ENCODE measurements at regions not wholly inside any gene's neighbourhood (a gene's known extent, or its start where the extent isn't known, plus 50 kb on each side); places are given as distances from the start of the nearest gene placed in this dataset.

GRCh38 chr1:81392526-81393226, 408.1 kb upstream of the ADGRL2 start:
- no peaks in the 10 kb centered on the region for H3K4me1 ChIP-seq (ENCODE audit: insufficient read depth, insufficient read length)
- no peaks in the 10 kb centered on the region for H3K9me3 ChIP-seq (ENCODE audit: insufficient read depth, low read length)
- no peak for DNase-seq (ENCODE audit: low read depth, low spot score)
- TF ChIP-seq YY1 (IDR thresholded peaks at IDR 0.05; ENCODE audit: insufficient read depth, insufficient read length) (no peak), ZNF274 (IDR thresholded peaks at IDR 0.05; ENCODE audit: low read depth, low read length) (no peak), SUZ12 (IDR thresholded peaks at IDR 0.05; ENCODE audit: extremely low read depth, insufficient read depth, insufficient read length) (no peak)
- H3K27me3 ChIP-seq (ENCODE audit: insufficient read depth, insufficient read length): no peaks in the 10 kb centered on the region
- H3K9ac ChIP-seq (ENCODE audit: insufficient read length, low read depth): no peak overlapping the region
- no peaks in the 10 kb centered on the region for H3K36me3 ChIP-seq (ENCODE audit: insufficient read depth, insufficient read length, low read length)
- H3K4me3 ChIP-seq (ENCODE audit: insufficient read length, low read depth): no peak overlapping the region

DNA sequence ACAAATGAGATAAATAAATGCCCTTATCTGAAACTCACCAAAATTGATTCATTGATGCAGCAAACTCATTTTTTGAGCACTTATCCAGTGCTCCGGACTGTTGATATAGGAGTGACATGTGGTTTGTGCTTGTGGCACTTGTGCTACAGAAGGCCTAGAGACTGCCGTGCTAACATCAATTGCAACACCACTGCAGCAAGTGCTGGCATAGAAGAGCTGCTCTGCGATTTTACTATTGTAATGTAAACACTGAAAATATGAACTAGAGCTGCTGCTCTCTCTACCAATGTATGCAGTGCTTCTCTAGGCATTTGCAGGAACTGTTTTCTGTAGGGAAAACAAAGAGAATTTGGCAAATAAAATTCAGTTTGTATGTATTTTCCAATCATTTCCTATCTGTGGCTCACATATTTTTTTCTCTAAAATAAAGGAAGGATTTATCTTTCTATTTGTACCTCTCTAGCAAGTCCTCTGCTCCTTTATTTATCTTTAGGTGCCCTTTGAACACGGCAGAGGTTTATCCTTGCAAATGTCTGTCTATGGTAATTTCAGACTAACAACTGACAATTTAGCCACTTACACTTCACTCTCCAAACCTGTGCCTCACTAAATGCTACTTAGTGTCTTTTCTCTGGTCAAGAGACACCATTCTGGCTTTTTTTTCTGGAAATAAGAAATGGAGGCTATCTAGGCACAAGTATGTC, 409.5 kb upstream of the ADGRL2 start:
- no peak for DNase-seq (ENCODE audit: low read depth, low spot score)
- Histone ChIP-seq H3K9me3 (ENCODE audit: insufficient read depth, low read length) (no peaks in the 10 kb centered on the region), H3K9ac (ENCODE audit: insufficient read length, low read depth) (no peak overlapping the region), H3K27me3 (ENCODE audit: insufficient read depth, insufficient read length) (no peaks in the 10 kb centered on the region), H3K4me1 (ENCODE audit: insufficient read depth, insufficient read length) (no peaks in the 10 kb centered on the region), H3K4me3 (ENCODE audit: insufficient read length, low read depth) (no peak overlapping the region), H3K36me3 (ENCODE audit: insufficient read depth, insufficient read length, low read length) (no peaks in the 10 kb centered on the region)
- TF ChIP-seq SUZ12 (IDR thresholded peaks at IDR 0.05; ENCODE audit: extremely low read depth, insufficient read depth, insufficient read length) (no peak), YY1 (IDR thresholded peaks at IDR 0.05; ENCODE audit: insufficient read depth, insufficient read length) (no peak), ZNF274 (IDR thresholded peaks at IDR 0.05; ENCODE audit: low read depth, low read length) (no peak)

GRCh38 chr1:81388435-81388834, 412.3 kb upstream of the ADGRL2 start:
- no peaks in the 10 kb centered on the region for H3K36me3 ChIP-seq (ENCODE audit: insufficient read depth, insufficient read length, low read length)
- no peaks in the 10 kb centered on the region for H3K27me3 ChIP-seq (ENCODE audit: insufficient read depth, insufficient read length)
- H3K9ac ChIP-seq (ENCODE audit: insufficient read length, low read depth): no peak overlapping the region
- H3K4me3 ChIP-seq (ENCODE audit: insufficient read length, low read depth): no peak overlapping the region
- no peak for DNase-seq (ENCODE audit: low read depth, low spot score)
- TF ChIP-seq YY1 (IDR thresholded peaks at IDR 0.05; ENCODE audit: insufficient read depth, insufficient read length) (no peak), SUZ12 (IDR thresholded peaks at IDR 0.05; ENCODE audit: extremely low read depth, insufficient read depth, insufficient read length) (no peak), ZNF274 (IDR thresholded peaks at IDR 0.05; ENCODE audit: low read depth, low read length) (no peak)
- no peaks in the 10 kb centered on the region for H3K4me1 ChIP-seq (ENCODE audit: insufficient read depth, insufficient read length)
- no peaks in the 10 kb centered on the region for H3K9me3 ChIP-seq (ENCODE audit: insufficient read depth, low read length)

- Histone ChIP-seq H3K9ac (ENCODE audit: insufficient read length, low read depth) (no peak overlapping the region), H3K9me3 (ENCODE audit: insufficient read depth, low read length) (no peaks in the 10 kb centered on the region), H3K36me3 (ENCODE audit: insufficient read depth, insufficient read length, low read length) (no peaks in the 10 kb centered on the region), H3K27me3 (ENCODE audit: insufficient read depth, insufficient read length) (no peaks in the 10 kb centered on the region), H3K4me1 (ENCODE audit: insufficient read depth, insufficient read length) (no peaks in the 10 kb centered on the region), H3K4me3 (ENCODE audit: insufficient read length, low read depth) (no peak overlapping the region)
- DNase-seq (ENCODE audit: low read depth, low spot score): no peak
- TF ChIP-seq YY1 (IDR thresholded peaks at IDR 0.05; ENCODE audit: insufficient read depth, insufficient read length): no peak
- TF ChIP-seq SUZ12 (IDR thresholded peaks at IDR 0.05; ENCODE audit: extremely low read depth, insufficient read depth, insufficient read length): no peak
- no peak for TF ChIP-seq ZNF274 (IDR thresholded peaks at IDR 0.05; ENCODE audit: low read depth, low read length)
Observed at GRCh38 chr1:81387446-81387845, 413.3 kb upstream of the ADGRL2 start.

GRCh38 chr1:81382561-81382960, 418.2 kb upstream of the ADGRL2 start:
- H3K4me1 ChIP-seq (ENCODE audit: insufficient read depth, insufficient read length): no peaks in the 10 kb centered on the region
- no peak overlapping the region for H3K9ac ChIP-seq (ENCODE audit: insufficient read length, low read depth)
- no peak for TF ChIP-seq SUZ12 (IDR thresholded peaks at IDR 0.05; ENCODE audit: extremely low read depth, insufficient read depth, insufficient read length)
- no peak for TF ChIP-seq ZNF274 (IDR thresholded peaks at IDR 0.05; ENCODE audit: low read depth, low read length)
- no peak for TF ChIP-seq YY1 (IDR thresholded peaks at IDR 0.05; ENCODE audit: insufficient read depth, insufficient read length)
- DNase-seq (ENCODE audit: low read depth, low spot score): no peak
- no peaks in the 10 kb centered on the region for H3K36me3 ChIP-seq (ENCODE audit: insufficient read depth, insufficient read length, low read length)
- H3K4me3 ChIP-seq (ENCODE audit: insufficient read length, low read depth): no peak overlapping the region
- H3K9me3 ChIP-seq (ENCODE audit: insufficient read depth, low read length): no peaks in the 10 kb centered on the region
- no peaks in the 10 kb centered on the region for H3K27me3 ChIP-seq (ENCODE audit: insufficient read depth, insufficient read length)

GRCh38 chr1:81381881-81382280, 418.9 kb upstream of the ADGRL2 start:
- no peak for TF ChIP-seq ZNF274 (IDR thresholded peaks at IDR 0.05; ENCODE audit: low read depth, low read length)
- no peak for TF ChIP-seq SUZ12 (IDR thresholded peaks at IDR 0.05; ENCODE audit: extremely low read depth, insufficient read depth, insufficient read length)
- no peak for TF ChIP-seq YY1 (IDR thresholded peaks at IDR 0.05; ENCODE audit: insufficient read depth, insufficient read length)
- Histone ChIP-seq H3K9me3 (ENCODE audit: insufficient read depth, low read length) (no peaks in the 10 kb centered on the region), H3K4me3 (ENCODE audit: insufficient read length, low read depth) (no peak overlapping the region), H3K4me1 (ENCODE audit: insufficient read depth, insufficient read length) (no peaks in the 10 kb centered on the region), H3K27me3 (ENCODE audit: insufficient read depth, insufficient read length) (no peaks in the 10 kb centered on the region), H3K36me3 (ENCODE audit: insufficient read depth, insufficient read length, low read length) (no peaks in the 10 kb centered on the region), H3K9ac (ENCODE audit: insufficient read length, low read depth) (no peak overlapping the region)
- no peak for DNase-seq (ENCODE audit: low read depth, low spot score)

- no peak overlapping the region for H3K9ac ChIP-seq (ENCODE audit: insufficient read length, low read depth)
- H3K27me3 ChIP-seq (ENCODE audit: insufficient read depth, insufficient read length): no peaks in the 10 kb centered on the region
- H3K4me1 ChIP-seq (ENCODE audit: insufficient read depth, insufficient read length): no peaks in the 10 kb centered on the region
- no peak for DNase-seq (ENCODE audit: low read depth, low spot score)
- H3K4me3 ChIP-seq (ENCODE audit: insufficient read length, low read depth): no peak overlapping the region
- no peaks in the 10 kb centered on the region for H3K36me3 ChIP-seq (ENCODE audit: insufficient read depth, insufficient read length, low read length)
- no peak for TF ChIP-seq ZNF274 (IDR thresholded peaks at IDR 0.05; ENCODE audit: low read depth, low read length)
- no peak for TF ChIP-seq YY1 (IDR thresholded peaks at IDR 0.05; ENCODE audit: insufficient read depth, insufficient read length)
- no peak for TF ChIP-seq SUZ12 (IDR thresholded peaks at IDR 0.05; ENCODE audit: extremely low read depth, insufficient read depth, insufficient read length)
- no peaks in the 10 kb centered on the region for H3K9me3 ChIP-seq (ENCODE audit: insufficient read depth, low read length)
Observed at GRCh38 chr1:81380436-81380835, 420.3 kb upstream of the ADGRL2 start.
